PC-9 (cell line): ENCODE measurements at regions not wholly inside any gene's neighbourhood (a gene's known extent, or its start where the extent isn't known, plus 50 kb on each side); places are given as distances from the start of the nearest gene placed in this dataset.
A peak's percentile ranks its signal among the peaks of the same experiment; 100 is the strongest.

ENCODE experiments used
- BruUV-seq: library from RNA; stranded (reverse); fragments of 400-500 nt; replicated peaks from 2 replicates; lab custom pipeline; 2021; lab: Mats Ljungman, UMichigan
- CTCF ChIA-PET: fragments of 300-600 bp; sonication (Branson Sonifier 250); formaldehyde crosslinking; loops from one replicate; lab custom pipeline; 2022; ENCODE audit warnings: antibody characterized with exemption; lab: Charles Lee
- POLR2A ChIA-PET: fragments of 300-600 bp; sonication (Branson Sonifier 250); formaldehyde crosslinking; loops from one replicate; lab custom pipeline; 2022; ENCODE audit warnings: antibody characterized with exemption; ENCODE audit not compliant: unreplicated experiment; lab: Charles Lee
- DNase-seq, 2 experiments: peaks; one replicate each; pipeline versions ENCODE4 v3.0.0 to v3.0.0-alpha.2; 2015 to 2022; ENCODE audit warnings: mixed read lengths in 1 of 2
- H2AFZ ChIP-seq: fragments of 200-600 bp; sonication (generic); 2 replicates; pipeline ENCODE4 v1.8.1; 2017; ENCODE audit warnings: antibody characterized with exemption
- H3F3A ChIP-seq: fragments of 200-600 bp; sonication (generic); 2 replicates; pipeline ENCODE4 v1.8.1; 2017; ENCODE audit warnings: antibody characterized with exemption, mild to moderate bottlenecking, low read depth; ENCODE audit not compliant: insufficient read depth
- H3K27ac ChIP-seq: fragments of 200-600 bp; sonication (generic); 2 replicates; pipeline ENCODE4 v1.6.1; 2016; ENCODE audit warnings: mixed run types
- H3K27me3 ChIP-seq: fragments of 200-600 bp; sonication (generic); 2 replicates; pipeline ENCODE4 v1.6.1; 2016; ENCODE audit warnings: low read depth, mixed run types; ENCODE audit not compliant: insufficient read depth
- H3K36me3 ChIP-seq: fragments of 200-600 bp; sonication (generic); 2 replicates; pipeline ENCODE4 v1.6.1; 2016; ENCODE audit warnings: low read depth, mixed run types
- H3K4me1 ChIP-seq: fragments of 200-600 bp; sonication (generic); replicated peaks from 2 replicates; pipeline ENCODE4 v1.6.1; 2016; ENCODE audit warnings: mixed run types; ENCODE audit not compliant: insufficient read depth
- H3K4me2 ChIP-seq: fragments of 200-600 bp; sonication (generic); 2 replicates; pipeline ENCODE4 v1.6.1; 2017; ENCODE audit warnings: mixed run types
- H3K4me3 ChIP-seq: fragments of 200-600 bp; sonication (generic); 2 replicates; pipeline ENCODE4 v1.6.1; 2016; ENCODE audit warnings: mixed run types
- H3K79me2 ChIP-seq: fragments of 200-600 bp; sonication (generic); 2 replicates; pipeline ENCODE4 v1.6.1; 2017; ENCODE audit warnings: low read depth, mixed run types
- H3K9me2 ChIP-seq: fragments of 200-600 bp; sonication (generic); 2 replicates; pipeline ENCODE4 v1.8.1; 2017; ENCODE audit warnings: mild to moderate bottlenecking; ENCODE audit not compliant: insufficient read depth
- H3K9me3 ChIP-seq: fragments of 200-600 bp; sonication (generic); 2 replicates; pipeline ENCODE4 v1.8.1; 2016; ENCODE audit warnings: low read depth; ENCODE audit not compliant: insufficient read depth
- H4K20me1 ChIP-seq: fragments of 200-600 bp; sonication (generic); 2 replicates; pipeline ENCODE4 v1.8.1; 2017; ENCODE audit not compliant: insufficient read depth
- CTCF ChIP-seq: fragments of 200-600 bp; sonication (generic); conservative IDR thresholded peaks from 2 replicates; pipeline ENCODE4 v1.6.1; 2017; ENCODE audit warnings: mixed run types, antibody characterized with exemption, mild to moderate bottlenecking, moderate library complexity
- EZH2 ChIP-seq: fragments of 200-600 bp; sonication (generic); IDR thresholded peaks from 2 replicates; pipeline ENCODE4 v1.8.0; 2017; ENCODE audit warnings: antibody characterized with exemption, low read depth
- intact Hi-C: fragments of 100-400 bp; cut with micrococcal nuclease; formaldehyde crosslinking; loops from one replicate; pipeline ENCODE4 v1.10.0; 2022; ENCODE audit not compliant: unreplicated experiment

GRCh38 chr7:84677117-84677732 is 482.6 kb upstream of the SEMA3A start:
- Histone ChIP-seq H3K79me2 (no peaks in the 10 kb centered on the region), H3K27me3 (no peaks in the 10 kb centered on the region), H3K36me3 (peaks cover 3% of the 10 kb centered on the region; the same call in 1 of the 2 replicates), H3K4me3 (no peak overlapping the region), H3K4me1 (peaks cover 9% of the 10 kb centered on the region; the same call in 1 of the 2 replicates), H3K27ac (no peak overlapping the region), H3K9me3 (no peaks in the 10 kb centered on the region; the same call in 1 of the 2 replicates), H4K20me1 (no peaks in the 10 kb centered on the region), H2AFZ (no peak overlapping the region), H3F3A (0 out of 2 replicates have a peak, but pooled peaks cover 5% of the 10 kb centered on the region), H3K4me2 (no peak overlapping the region), H3K9me2 (no peaks in the 10 kb centered on the region)
- POLR2A ChIA-PET, result interaction anchor here (0.6 kb wide), 1 partner anchor 671 kb away, joined by 4 read pairs; no protein-coding TSS in a partner anchor
- DNase-seq, result peak in 1 of 2 experiments; percentile 44
- no TSS peak for BruUV-seq
- CTCF ChIA-PET, result no interaction called here
- no peak for TF ChIP-seq CTCF
- TF ChIP-seq EZH2, result no peak
- intact Hi-C loops, result no loop called here

GRCh38 chr7:84675633-84676034 is 481.0 kb upstream of the SEMA3A start:
- Histone ChIP-seq H3K27ac (peak overlapping the region; percentile 32; the same call in 1 of the 2 replicates), H3K9me2 (no peaks in the 10 kb centered on the region), H3K4me1 (peaks cover 9% of the 10 kb centered on the region; the same call in 1 of the 2 replicates), H3K36me3 (peaks cover 3% of the 10 kb centered on the region), H3K79me2 (no peaks in the 10 kb centered on the region), H3K4me2 (no peak overlapping the region), H3K9me3 (no peaks in the 10 kb centered on the region; the same call in 1 of the 2 replicates), H4K20me1 (no peaks in the 10 kb centered on the region), H2AFZ (no peak overlapping the region), H3K27me3 (no peaks in the 10 kb centered on the region), H3F3A (0 out of 2 replicates have a peak, but pooled peaks cover 5% of the 10 kb centered on the region), H3K4me3 (no peak overlapping the region)
- BruUV-seq, result no TSS peak
- peak; percentile 83 to 91 for DNase-seq
- CTCF ChIA-PET, result interaction anchor here (0.7 kb wide), 1 partner anchor 308 kb away, joined by 3 read pairs; no protein-coding TSS in a partner anchor
- POLR2A ChIA-PET, result no interaction called here
- TF ChIP-seq EZH2, result no peak
- TF ChIP-seq CTCF, result no peak
- intact Hi-C loops, result loop anchor here (1.0 kb wide), 2 partner anchors 263 to 650 kb away; no protein-coding TSS in a partner anchor

GRCh38 chr7:84674236-84674913 is 479.8 kb upstream of the SEMA3A start:
- TF ChIP-seq CTCF (no peak), EZH2 (no peak)
- H3K4me2 ChIP-seq, result no peak overlapping the region
- no peaks in the 10 kb centered on the region for H3K79me2 ChIP-seq
- H3K27me3 ChIP-seq, result no peaks in the 10 kb centered on the region
- ChIA-PET POLR2A (no interaction called here), CTCF (no interaction called here)
- H3K4me1 ChIP-seq, result peaks cover 9% of the 10 kb centered on the region; the same call in 1 of the 2 replicates
- no peak overlapping the region for H2AFZ ChIP-seq
- no peak for DNase-seq
- H3K9me2 ChIP-seq, result no peaks in the 10 kb centered on the region; the same call in 1 of the 2 replicates
- H3F3A ChIP-seq, result 0 out of 2 replicates have a peak, but pooled peaks cover 5% of the 10 kb centered on the region
- H4K20me1 ChIP-seq, result no peaks in the 10 kb centered on the region
- intact Hi-C loops, result no loop called here
- H3K36me3 ChIP-seq, result peaks cover 3% of the 10 kb centered on the region
- no TSS peak for BruUV-seq
- H3K27ac ChIP-seq, result no peak overlapping the region
- H3K4me3 ChIP-seq, result no peak overlapping the region
- no peaks in the 10 kb centered on the region; the same call in 1 of the 2 replicates for H3K9me3 ChIP-seq
